HepG2 (cell line): ENCODE measurements at regions not wholly inside any gene's neighbourhood (a gene's known extent, or its start where the extent isn't known, plus 50 kb on each side); places are given as distances from the start of the nearest gene placed in this dataset.

Experiments used
- ATAC-seq: fragments of 200-7000 bp; cut with Tn5 transposase; 3 replicates; pipeline ENCODE4 v1.9.1; 2020; ENCODE audit warnings: mild to moderate bottlenecking, moderate library complexity
- BruUV-seq: library from RNA; stranded (reverse); fragments of 400-500 nt; replicated peaks from 2 replicates; lab custom pipeline; 2021; lab: Mats Ljungman, UMichigan
- CTCF ChIA-PET: fragments of 300-600 bp; formaldehyde crosslinking; extraction: SDS; loops from one replicate; lab custom pipeline; 2021; ENCODE audit warnings: low total read pairs, inconsistent platforms, low intra/inter-chr PET ratio; lab: Yijun Ruan, JAX
- POLR2A ChIA-PET: fragments of 350-600 bp; sonication (Branson Sonifier 250); formaldehyde crosslinking; loops from one replicate; lab custom pipeline; 2020; ENCODE audit warnings: antibody characterized with exemption, inconsistent platforms; lab: Yijun Ruan, JAX
- DNase-seq: peaks from one replicate; pipeline ENCODE4 v3.0.0-alpha.2; 2015; ENCODE audit warnings: low spot score
- FAIRE-seq: peaks from 3 replicates; lab custom pipeline; 2011; peaks lifted over from hg19 to GRCh38; lab: Jason Lieb, UNC
- H2AFZ ChIP-seq: one replicate; pipeline ENCODE4 v1.6.1; 2011; ENCODE audit warnings: low read length, inconsistent platforms
- H3K27ac ChIP-seq: fragments of 300-600 bp; 3 replicates; pipeline ENCODE4 v1.8.0; 2011; ENCODE audit warnings: mixed run types, mild to moderate bottlenecking, mixed read lengths, low read length, inconsistent platforms; ENCODE audit not compliant: insufficient read depth; ENCODE audit errors: extremely low read length
- H3K27me3 ChIP-seq, 2 experiments: fragments of 200-600 bp in 1 of 2; 2 replicates in 1 of 2; 3 replicates in 1 of 2; pipeline versions ENCODE4 v1.6.0 to v1.8.0; 2011; ENCODE audit warnings: low read length in 2 of 2, mild to moderate bottlenecking in 2 of 2, moderate library complexity in 2 of 2, inconsistent platforms in 1 of 2; ENCODE audit not compliant: insufficient read depth in 2 of 2, control insufficient read depth in 1 of 2
- H3K36me3 ChIP-seq, 2 experiments: fragments of 200-600 bp in 1 of 2; replicated peaks in 1 of 2; 2 replicates in 1 of 2; 3 replicates in 1 of 2; pipeline versions ENCODE4 v1.5.1 to v1.8.0; 2011; ENCODE audit warnings: low read length in 2 of 2, inconsistent platforms in 1 of 2; ENCODE audit not compliant: insufficient read depth in 2 of 2, control insufficient read depth in 1 of 2
- H3K4me1 ChIP-seq: 2 replicates; pipeline ENCODE4 v1.5.1; 2012; ENCODE audit warnings: low read length, inconsistent platforms; ENCODE audit not compliant: insufficient read depth
- H3K4me2 ChIP-seq: 2 replicates; pipeline ENCODE4 v1.6.0; 2011; ENCODE audit warnings: low read depth, low read length, inconsistent platforms
- H3K4me3 ChIP-seq, 3 experiments: fragments of 200-600 bp in 1 of 3; sonication (generic), shearing (Covaris generic) in 1 of 3; replicated peaks in 1 of 3; 2 replicates each; pipeline ENCODE4 v1.5.1; 2011 to 2016; ENCODE audit warnings: low read length in 3 of 3, inconsistent platforms in 2 of 3, low read depth in 2 of 3, mild to moderate bottlenecking in 2 of 3, control low read depth in 1 of 3, mixed read lengths in 1 of 3; ENCODE audit not compliant: insufficient read depth in 1 of 3
- H3K79me2 ChIP-seq: one replicate; pipeline ENCODE4 v1.6.1; 2011; ENCODE audit warnings: low read length, inconsistent platforms; ENCODE audit not compliant: insufficient read depth
- H3K9ac ChIP-seq: 2 replicates; pipeline ENCODE4 v1.6.0; 2011; ENCODE audit warnings: mild to moderate bottlenecking, low read depth, low read length, inconsistent platforms; ENCODE audit not compliant: insufficient read depth
- H3K9me3 ChIP-seq: 2 replicates; pipeline ENCODE4 v1.5.1; 2012; ENCODE audit warnings: mild to moderate bottlenecking, low read length
- H4K20me1 ChIP-seq: 2 replicates; pipeline ENCODE4 v1.6.0; 2011; ENCODE audit warnings: inconsistent platforms, mild to moderate bottlenecking, low read length, moderate library complexity; ENCODE audit not compliant: insufficient read depth
- GTF3A ChIP-seq: sonication (generic); formaldehyde crosslinking; conservative IDR thresholded peaks from 2 replicates; pipeline ENCODE4 v1.4.0; 2020; ENCODE audit warnings: mild to moderate bottlenecking, missing genetic modification reagents
- HES4 ChIP-seq: sonication (generic); formaldehyde crosslinking; IDR thresholded peaks from 2 replicates; pipeline ENCODE4 v1.9.0; 2021; ENCODE audit warnings: mild to moderate bottlenecking, missing genetic modification reagents, borderline replicate concordance
- ISX ChIP-seq: sonication (generic); formaldehyde crosslinking; conservative IDR thresholded peaks from 2 replicates; pipeline ENCODE4 v1.5.0; 2020; ENCODE audit warnings: missing genetic modification reagents
- LRRFIP1 ChIP-seq: sonication (generic); formaldehyde crosslinking; conservative IDR thresholded peaks from 2 replicates; pipeline ENCODE4 v1.4.0; 2020; ENCODE audit warnings: missing genetic modification reagents
- MIER3 ChIP-seq: IDR thresholded peaks from 2 replicates; pipeline ENCODE4 v1.6.1; 2016; ENCODE audit warnings: missing compliant biosample characterization, borderline replicate concordance
- MIXL1 ChIP-seq: IDR thresholded peaks from 2 replicates; pipeline ENCODE4 v1.6.1; 2016
- PHF5A ChIP-seq: IDR thresholded peaks from one replicate; pipeline ENCODE4 v1.6.1; 2018; ENCODE audit warnings: low read depth, missing genetic modification reagents; ENCODE audit not compliant: unreplicated experiment
- ZNF607 ChIP-seq: sonication (generic); formaldehyde crosslinking; IDR thresholded peaks from 2 replicates; pipeline ENCODE4 v1.5.1; 2020; ENCODE audit warnings: missing genetic modification reagents, mild to moderate bottlenecking, borderline replicate concordance
- ZNF770 ChIP-seq: sonication (generic); formaldehyde crosslinking; IDR thresholded peaks from 2 replicates; pipeline ENCODE4 v1.5.0; 2020; ENCODE audit warnings: mild to moderate bottlenecking, missing genetic modification reagents
- ZNF83 ChIP-seq: sonication (generic); formaldehyde crosslinking; IDR thresholded peaks from 2 replicates; pipeline ENCODE4 v1.4.0; 2020; ENCODE audit warnings: missing genetic modification reagents, mild to moderate bottlenecking, borderline replicate concordance
- ZSCAN30 ChIP-seq: sonication (generic); formaldehyde crosslinking; IDR thresholded peaks from 2 replicates; pipeline ENCODE4 v1.5.0; 2020; ENCODE audit warnings: mild to moderate bottlenecking, missing genetic modification reagents
- in situ Hi-C: cut with HindIII; loops from 2 replicates; pipeline ENCODE4 v1.10.0; 2017; ENCODE audit warnings: low pct_unique_long_range_greater_than_20kb; ENCODE audit not compliant: extremely low pct_ligation_motif_present
- intact Hi-C: fragments of 100-400 bp; cut with micrococcal nuclease; formaldehyde crosslinking; loops from one replicate; pipeline ENCODE4 v1.10.0; 2022; ENCODE audit not compliant: unreplicated experiment
- TF ChIP-seq, protein P1 (sequence below): sonication (generic); formaldehyde crosslinking; IDR thresholded peaks from 2 replicates; pipeline ENCODE4 v1.5.0; 2020; ENCODE audit warnings: mild to moderate bottlenecking, missing genetic modification reagents, borderline replicate concordance

- TF ChIP-seq ZNF770 (CRISPR knock-in tag) (no peak), MIER3 (CRISPR knock-in tag) (no peak), PHF5A (CRISPR knock-in tag) (no peak), ZNF83 (no peak), ZSCAN30 (CRISPR knock-in tag) (no peak), ZNF607 (CRISPR knock-in tag) (no peak), MIXL1 (no peak), LRRFIP1 (CRISPR knock-in tag) (no peak)
- TF ChIP-seq, all 625 proteins: peak for 0
These were observed 206.3 kb downstream of the SLITRK5 start (continued) for GRCh38 chr13:87877477-87877876.

DNA sequence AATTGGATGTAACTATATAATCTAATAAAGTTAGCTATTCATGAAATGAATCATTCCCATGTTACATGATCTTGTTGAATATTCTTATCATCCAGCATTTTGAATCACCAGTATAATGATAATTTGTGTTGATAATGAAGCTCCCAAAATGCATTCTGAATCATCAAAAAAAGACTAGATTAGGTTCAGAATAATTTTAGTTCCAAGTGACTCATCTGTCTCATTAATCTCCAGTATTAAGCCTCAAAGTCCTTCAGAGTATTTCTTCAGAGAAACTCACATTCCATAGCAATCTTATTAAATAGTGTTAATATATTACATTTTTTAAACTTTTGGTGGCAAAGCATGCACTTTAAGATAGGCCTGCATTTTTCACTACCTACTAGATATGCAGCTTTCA, 207.5 kb downstream of the SLITRK5 start:
- POLR2A ChIA-PET, result no interaction called here
- no peak for ATAC-seq
- no peak for TF ChIP-seq HES4 (CRISPR knock-in tag)
- TF ChIP-seq ISX, result no peak
- TF ChIP-seq GTF3A (CRISPR knock-in tag), result no peak
- TF ChIP-seq, protein P1, sequence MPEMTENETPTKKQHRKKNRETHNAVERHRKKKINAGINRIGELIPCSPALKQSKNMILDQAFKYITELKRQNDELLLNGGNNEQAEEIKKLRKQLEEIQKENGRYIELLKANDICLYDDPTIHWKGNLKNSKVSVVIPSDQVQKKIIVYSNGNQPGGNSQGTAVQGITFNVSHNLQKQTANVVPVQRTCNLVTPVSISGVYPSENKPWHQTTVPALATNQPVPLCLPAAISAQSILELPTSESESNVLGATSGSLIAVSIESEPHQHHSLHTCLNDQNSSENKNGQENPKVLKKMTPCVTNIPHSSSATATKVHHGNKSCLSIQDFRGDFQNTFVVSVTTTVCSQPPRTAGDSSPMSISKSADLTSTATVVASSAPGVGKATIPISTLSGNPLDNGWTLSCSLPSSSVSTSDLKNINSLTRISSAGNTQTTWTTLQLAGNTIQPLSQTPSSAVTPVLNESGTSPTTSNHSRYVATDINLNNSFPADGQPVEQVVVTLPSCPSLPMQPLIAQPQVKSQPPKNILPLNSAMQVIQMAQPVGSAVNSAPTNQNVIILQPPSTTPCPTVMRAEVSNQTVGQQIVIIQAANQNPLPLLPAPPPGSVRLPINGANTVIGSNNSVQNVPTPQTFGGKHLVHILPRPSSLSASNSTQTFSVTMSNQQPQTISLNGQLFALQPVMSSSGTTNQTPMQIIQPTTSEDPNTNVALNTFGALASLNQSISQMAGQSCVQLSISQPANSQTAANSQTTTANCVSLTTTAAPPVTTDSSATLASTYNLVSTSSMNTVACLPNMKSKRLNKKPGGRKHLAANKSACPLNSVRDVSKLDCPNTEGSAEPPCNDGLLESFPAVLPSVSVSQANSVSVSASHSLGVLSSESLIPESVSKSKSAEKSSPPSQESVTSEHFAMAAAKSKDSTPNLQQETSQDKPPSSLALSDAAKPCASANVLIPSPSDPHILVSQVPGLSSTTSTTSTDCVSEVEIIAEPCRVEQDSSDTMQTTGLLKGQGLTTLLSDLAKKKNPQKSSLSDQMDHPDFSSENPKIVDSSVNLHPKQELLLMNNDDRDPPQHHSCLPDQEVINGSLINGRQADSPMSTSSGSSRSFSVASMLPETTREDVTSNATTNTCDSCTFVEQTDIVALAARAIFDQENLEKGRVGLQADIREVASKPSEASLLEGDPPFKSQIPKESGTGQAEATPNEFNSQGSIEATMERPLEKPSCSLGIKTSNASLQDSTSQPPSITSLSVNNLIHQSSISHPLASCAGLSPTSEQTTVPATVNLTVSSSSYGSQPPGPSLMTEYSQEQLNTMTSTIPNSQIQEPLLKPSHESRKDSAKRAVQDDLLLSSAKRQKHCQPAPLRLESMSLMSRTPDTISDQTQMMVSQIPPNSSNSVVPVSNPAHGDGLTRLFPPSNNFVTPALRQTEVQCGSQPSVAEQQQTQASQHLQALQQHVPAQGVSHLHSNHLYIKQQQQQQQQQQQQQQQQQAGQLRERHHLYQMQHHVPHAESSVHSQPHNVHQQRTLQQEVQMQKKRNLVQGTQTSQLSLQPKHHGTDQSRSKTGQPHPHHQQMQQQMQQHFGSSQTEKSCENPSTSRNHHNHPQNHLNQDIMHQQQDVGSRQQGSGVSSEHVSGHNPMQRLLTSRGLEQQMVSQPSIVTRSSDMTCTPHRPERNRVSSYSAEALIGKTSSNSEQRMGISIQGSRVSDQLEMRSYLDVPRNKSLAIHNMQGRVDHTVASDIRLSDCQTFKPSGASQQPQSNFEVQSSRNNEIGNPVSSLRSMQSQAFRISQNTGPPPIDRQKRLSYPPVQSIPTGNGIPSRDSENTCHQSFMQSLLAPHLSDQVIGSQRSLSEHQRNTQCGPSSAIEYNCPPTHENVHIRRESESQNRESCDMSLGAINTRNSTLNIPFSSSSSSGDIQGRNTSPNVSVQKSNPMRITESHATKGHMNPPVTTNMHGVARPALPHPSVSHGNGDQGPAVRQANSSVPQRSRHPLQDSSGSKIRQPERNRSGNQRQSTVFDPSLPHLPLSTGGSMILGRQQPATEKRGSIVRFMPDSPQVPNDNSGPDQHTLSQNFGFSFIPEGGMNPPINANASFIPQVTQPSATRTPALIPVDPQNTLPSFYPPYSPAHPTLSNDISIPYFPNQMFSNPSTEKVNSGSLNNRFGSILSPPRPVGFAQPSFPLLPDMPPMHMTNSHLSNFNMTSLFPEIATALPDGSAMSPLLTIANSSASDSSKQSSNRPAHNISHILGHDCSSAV (CRISPR knock-in tag), result no peak

More for the DNA sequence above, 207.5 kb downstream of the SLITRK5 start:
- Histone ChIP-seq H3K4me3 (no peak overlapping the region), H3K4me1 (no peaks in the 10 kb centered on the region), H3K27me3 (no peaks in the 10 kb centered on the region), H3K9ac (no peak overlapping the region), H3K36me3 (no peaks in the 10 kb centered on the region), H4K20me1 (no peaks in the 10 kb centered on the region), H2AFZ (no peak overlapping the region), H3K9me3 (no peaks in the 10 kb centered on the region), H3K4me2 (no peak overlapping the region), H3K79me2 (no peaks in the 10 kb centered on the region), H3K27ac (no peak overlapping the region)
- DNase-seq (no peak), FAIRE-seq (no peak)
- BruUV-seq, result no TSS peak
- CTCF ChIA-PET, result no interaction called here
- intact Hi-C loops, result no loop called here
- in situ Hi-C loops, result no loop called here
